Vagina (tissue), 2 donors: ENCODE measurements at regions not wholly inside any gene's neighbourhood (a gene's known extent, or its start where the extent isn't known, plus 50 kb on each side); places are given as distances from the start of the nearest gene placed in this dataset.

ENCODE experiments used
- DNase-seq, 2 donors: peaks; one replicate each; pipeline ENCODE4 v3.0.0-alpha.2; 2017; ENCODE audit errors: extremely low spot score in 2 of 2
- H3K27ac ChIP-seq: fragments of 200-600 bp; sonication (generic); one replicate; pipeline ENCODE4 v1.5.1; 2019
- H3K27me3 ChIP-seq: fragments of 200-600 bp; sonication (generic); one replicate; pipeline ENCODE4 v1.5.1; 2019
- H3K36me3 ChIP-seq, 2 donors: fragments of 200-600 bp; sonication (generic); one replicate each; pipeline ENCODE4 v1.5.1; 2017 to 2019
- H3K4me1 ChIP-seq: fragments of 200-600 bp; sonication (generic); one replicate; pipeline ENCODE4 v1.5.1; 2019
- H3K4me3 ChIP-seq, 2 donors: fragments of 200-600 bp; sonication (generic); 1 replicate in 1 of 2; 2 replicates in 1 of 2; pipeline ENCODE4 v1.5.1; 2016 to 2019
- H3K9me3 ChIP-seq: fragments of 200-600 bp; sonication (generic); one replicate; pipeline ENCODE4 v1.5.1; 2019
- CTCF ChIP-seq, 3 experiments: fragments of 450-650 bp in 2 of 3; fragments of 200-600 bp in 1 of 3; sonication (generic) in 1 of 3; IDR thresholded peaks; one replicate each; pipeline ENCODE4 v1.5.1; 2017 to 2019; ENCODE audit warnings: antibody characterized with exemption in 3 of 3, mild to moderate bottlenecking in 2 of 3, moderate library complexity in 2 of 3
- POLR2A ChIP-seq, 2 donors: fragments of 450-650 bp; IDR thresholded peaks; one replicate each; pipeline ENCODE4 v1.6.1; 2017; ENCODE audit warnings: antibody characterized with exemption in 2 of 2, mild to moderate bottlenecking in 2 of 2, moderate library complexity in 2 of 2
- POLR2AphosphoS5 ChIP-seq, 2 donors: sonication (generic); formaldehyde crosslinking; IDR thresholded peaks; one replicate each; pipeline ENCODE4 v1.9.0; 2017; ENCODE audit warnings: antibody characterized with exemption in 2 of 2, mild to moderate bottlenecking in 2 of 2, low read depth in 1 of 2; ENCODE audit not compliant: insufficient read depth in 1 of 2
- intact Hi-C: fragments of 100-400 bp; cut with DNase I; formaldehyde crosslinking; loops from one replicate; pipeline ENCODE4 v1.15.1; 2023

GRCh38 chr12:59087077-59087673 is 166.9 kb upstream of the LRIG3 start:
- Histone ChIP-seq H3K36me3 (no peaks in the 10 kb centered on the region), H3K4me3 (no peak overlapping the region), H3K27ac (no peak overlapping the region), H3K4me1 (peaks cover 12% of the 10 kb centered on the region), H3K9me3 (no peaks in the 10 kb centered on the region), H3K27me3 (no peaks in the 10 kb centered on the region)
- TF ChIP-seq POLR2A (IDR thresholded peaks at IDR 0.05): no peak
- TF ChIP-seq POLR2AphosphoS5 (IDR thresholded peaks at IDR 0.05; ENCODE audit: insufficient read depth in 1 of 2, low read depth in 1 of 2): no peak
- TF ChIP-seq CTCF (IDR thresholded peaks at IDR 0.05): no peak
- intact Hi-C loops: no loop called here
- no peak for DNase-seq

- no peak overlapping the region for H3K27ac ChIP-seq
- H3K36me3 ChIP-seq: no peaks in the 10 kb centered on the region
- H3K27me3 ChIP-seq: no peaks in the 10 kb centered on the region
- no peak overlapping the region for H3K4me3 ChIP-seq
- TF ChIP-seq POLR2A (IDR thresholded peaks at IDR 0.05) (no peak), POLR2AphosphoS5 (IDR thresholded peaks at IDR 0.05; ENCODE audit: insufficient read depth in 1 of 2, low read depth in 1 of 2) (no peak), CTCF (IDR thresholded peaks at IDR 0.05) (no peak)
- H3K9me3 ChIP-seq: no peaks in the 10 kb centered on the region
- H3K4me1 ChIP-seq: peaks cover 12% of the 10 kb centered on the region
- DNase-seq: no peak
- intact Hi-C loops: no loop called here
These were observed 165.8 kb upstream of the LRIG3 start for GRCh38 chr12:59086126-59086525.

DNA sequence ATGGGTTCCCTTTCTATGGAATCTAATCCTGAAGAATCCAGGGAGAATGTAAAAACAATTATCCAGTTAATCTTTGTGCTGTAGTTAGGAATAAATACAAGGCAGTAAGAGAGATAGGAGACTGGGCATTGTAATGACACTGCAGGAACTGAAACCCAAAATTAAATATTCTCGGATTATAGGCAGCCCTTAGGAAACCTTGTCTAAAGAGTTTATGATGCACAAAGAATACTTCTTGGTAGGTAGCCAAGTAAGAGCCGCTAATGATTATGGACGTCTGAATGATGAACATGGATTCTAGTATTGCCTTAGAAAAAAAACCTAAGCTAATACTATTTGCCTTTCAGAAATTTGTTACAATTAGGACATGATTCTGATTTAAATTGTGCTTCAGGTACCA is 165.4 kb upstream of the LRIG3 start:
- H3K4me1 ChIP-seq: peaks cover 12% of the 10 kb centered on the region
- no peaks in the 10 kb centered on the region for H3K27me3 ChIP-seq
- no peaks in the 10 kb centered on the region for H3K36me3 ChIP-seq
- H3K27ac ChIP-seq: no peak overlapping the region
- intact Hi-C loops: no loop called here
- H3K9me3 ChIP-seq: no peaks in the 10 kb centered on the region
- H3K4me3 ChIP-seq: no peak overlapping the region
- TF ChIP-seq POLR2A (IDR thresholded peaks at IDR 0.05) (no peak), CTCF (IDR thresholded peaks at IDR 0.05) (no peak), POLR2AphosphoS5 (IDR thresholded peaks at IDR 0.05; ENCODE audit: insufficient read depth in 1 of 2, low read depth in 1 of 2) (no peak)
- DNase-seq: no peak

- no peak overlapping the region for H3K4me3 ChIP-seq
- peak overlapping the region; percentile 5 for H3K27ac ChIP-seq
- no peak for TF ChIP-seq POLR2AphosphoS5 (IDR thresholded peaks at IDR 0.05; ENCODE audit: insufficient read depth in 1 of 2, low read depth in 1 of 2)
- no peak for TF ChIP-seq POLR2A (IDR thresholded peaks at IDR 0.05)
- TF ChIP-seq CTCF (IDR thresholded peaks at IDR 0.05): peak in 1 of 3 experiments; percentile 8
- H3K9me3 ChIP-seq: no peaks in the 10 kb centered on the region
- no peak for DNase-seq
- H3K27me3 ChIP-seq: no peaks in the 10 kb centered on the region
- H3K36me3 ChIP-seq: no peaks in the 10 kb centered on the region
- intact Hi-C loops: no loop called here
- H3K4me1 ChIP-seq: peaks cover 12% of the 10 kb centered on the region
These were observed 164.4 kb upstream of the LRIG3 start for GRCh38 chr12:59084511-59085375.

- no peaks in the 10 kb centered on the region for H3K27me3 ChIP-seq
- H3K4me3 ChIP-seq: no peak overlapping the region
- intact Hi-C loops: no loop called here
- TF ChIP-seq POLR2AphosphoS5 (IDR thresholded peaks at IDR 0.05; ENCODE audit: insufficient read depth in 1 of 2, low read depth in 1 of 2) (no peak), CTCF (IDR thresholded peaks at IDR 0.05) (no peak), POLR2A (IDR thresholded peaks at IDR 0.05) (no peak)
- no peak overlapping the region for H3K27ac ChIP-seq
- peaks cover 21% of the 10 kb centered on the region for H3K4me1 ChIP-seq
- no peak for DNase-seq
- no peaks in the 10 kb centered on the region for H3K9me3 ChIP-seq
- H3K36me3 ChIP-seq: no peaks in the 10 kb centered on the region
These were observed 162.6 kb upstream of the LRIG3 start for GRCh38 chr12:59082952-59083351.
